C4-2B (cell line): ENCODE measurements at regions not wholly inside any gene's neighbourhood (a gene's known extent, or its start where the extent isn't known, plus 50 kb on each side); places are given as distances from the start of the nearest gene placed in this dataset.
"Not testable (repeated sequence)": the region's sequence is repeated elsewhere in the genome, so short reads cannot be mapped to it uniquely, and the experiment has no call there.

ENCODE experiments used
- CTCF ChIP-seq: fragments of 450-650 bp; conservative IDR thresholded peaks from 2 replicates; pipeline ENCODE4 v1.5.1; 2017; ENCODE audit warnings: mild to moderate bottlenecking
- ZFX ChIP-seq: fragments of 450-650 bp; IDR thresholded peaks from 2 replicates; pipeline ENCODE4 v1.6.1; 2017

DNA sequence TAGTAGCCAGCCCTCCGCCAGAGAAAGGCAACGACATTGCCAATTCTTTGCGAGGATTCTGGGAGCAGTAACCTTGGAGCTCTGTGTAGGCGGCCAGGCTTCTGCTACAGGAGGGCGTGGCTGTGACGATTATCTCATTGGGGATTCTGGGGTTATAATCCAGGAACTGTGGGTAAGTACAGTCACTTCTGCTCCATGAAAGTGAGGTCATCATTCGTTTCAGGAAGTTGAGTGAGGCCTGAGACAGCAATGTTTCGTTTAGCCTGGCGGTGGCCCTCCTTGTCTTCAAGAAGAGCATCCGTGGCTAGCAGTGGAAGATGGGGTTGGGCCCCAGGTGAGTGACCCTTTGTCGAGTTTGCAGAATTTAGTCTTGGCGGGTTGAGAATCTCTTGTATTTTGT, 687.6 kb upstream of the DEFB115 start:
- not testable (repeated sequence) for TF ChIP-seq CTCF, ZFX
